ENCODE measurements at regions not wholly inside any gene's neighbourhood (a gene's known extent, or its start where the extent isn't known, plus 50 kb on each side); places are given as distances from the start of the nearest gene placed in this dataset.

GRCh38 chr5:124056991-124057723 lies 545.2 kb downstream of the CSNK1G3 start:
- intact Hi-C loops (cut with micrococcal nuclease), result no loop called here
- Mint-ChIP-seq H3K36me3 (ENCODE audit: low read depth) (no peaks in the 10 kb centered on the region), H3K4me3 (no peak overlapping the region), H3K27me3 (no peaks in the 10 kb centered on the region), H3K9me3 (no peaks in the 10 kb centered on the region), H3K4me1 (ENCODE audit: low read depth) (peaks cover 3% of the 10 kb centered on the region), H3K27ac (no peak overlapping the region)
- no peak for TF ChIP-seq CTCF (IDR thresholded peaks at IDR 0.05)
- POLR2A ChIA-PET, result interaction anchor here (0.6 kb wide), 1 partner anchor 1269 kb away, joined by 3 read pairs; no protein-coding TSS in a partner anchor
- no peak for ATAC-seq
- CTCF ChIA-PET, result interaction anchor here (0.6 kb wide), 2 partner anchors 31 to 88 kb away, joined by 3 read pairs; no protein-coding TSS in a partner anchor
- no peak for DNase-seq

DNA sequence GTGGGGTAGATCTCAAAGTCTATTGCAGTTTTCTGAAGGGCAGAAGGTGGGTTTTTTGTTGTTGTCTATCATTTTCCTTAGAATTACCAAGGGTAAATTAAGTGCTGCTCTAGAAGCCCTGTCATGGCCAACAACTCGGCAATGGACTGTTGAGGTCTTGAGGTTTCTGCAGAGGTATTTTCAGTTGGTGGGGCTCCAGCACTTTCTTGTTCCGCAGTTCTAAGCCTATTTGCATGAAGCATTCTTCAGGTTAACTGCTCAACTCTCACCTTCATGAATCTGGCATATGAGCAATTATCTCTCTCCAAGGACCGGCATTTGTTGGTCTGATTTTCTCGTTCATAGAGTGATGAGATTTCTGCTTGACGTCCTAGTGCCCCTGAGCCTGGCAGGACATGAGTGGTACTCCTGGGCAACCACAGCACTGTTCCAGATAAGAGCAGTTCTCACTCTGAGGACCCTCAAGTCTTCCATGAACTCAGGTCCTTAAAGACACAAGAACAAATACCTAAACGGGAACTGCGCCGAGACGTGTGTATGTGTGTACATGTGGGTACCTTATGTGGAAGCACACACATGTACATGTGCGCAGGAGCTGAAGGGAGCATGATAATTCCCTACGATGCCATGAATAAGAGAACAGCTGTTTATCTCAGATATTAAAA lies 544.5 kb downstream of the CSNK1G3 start:
- ChIA-PET CTCF (no interaction called here), POLR2A (interaction anchor here (0.6 kb wide), 1 partner anchor 1270 kb away, joined by 3 read pairs; no protein-coding TSS in a partner anchor)
- no peak for TF ChIP-seq CTCF (IDR thresholded peaks at IDR 0.05)
- Mint-ChIP-seq H3K27ac (no peak overlapping the region), H3K9me3 (no peaks in the 10 kb centered on the region), H3K4me3 (no peak overlapping the region), H3K36me3 (ENCODE audit: low read depth) (no peaks in the 10 kb centered on the region), H3K27me3 (no peaks in the 10 kb centered on the region), H3K4me1 (ENCODE audit: low read depth) (peaks cover 3% of the 10 kb centered on the region)
- DNase-seq, result no peak
- ATAC-seq, result no peak
- intact Hi-C loops (cut with micrococcal nuclease), result no loop called here

DNA sequence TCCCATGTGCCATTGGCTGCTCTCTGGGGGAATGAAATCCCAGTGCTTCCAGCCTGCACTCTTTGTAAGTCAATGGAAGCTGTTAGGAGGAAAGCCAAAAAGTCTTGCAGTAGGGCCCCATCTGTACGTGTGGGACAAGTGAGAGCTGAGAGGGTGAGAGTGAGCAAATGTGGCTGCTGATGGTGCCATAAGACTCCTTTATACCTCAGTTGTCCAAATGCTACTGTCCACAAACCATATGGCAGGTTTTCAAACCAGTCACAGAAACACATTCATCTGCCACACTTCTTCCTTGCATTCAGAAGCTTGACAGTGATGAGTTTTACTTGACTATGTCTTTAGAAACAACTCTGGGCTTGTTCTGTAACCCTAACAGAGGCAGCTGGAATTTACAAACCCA lies 543.8 kb downstream of the CSNK1G3 start:
- ATAC-seq (no peak), DNase-seq (no peak)
- TF ChIP-seq CTCF (IDR thresholded peaks at IDR 0.05), result no peak
- Mint-ChIP-seq H3K27ac (no peak overlapping the region), H3K36me3 (ENCODE audit: low read depth) (no peaks in the 10 kb centered on the region), H3K27me3 (no peaks in the 10 kb centered on the region), H3K4me1 (ENCODE audit: low read depth) (peaks cover 3% of the 10 kb centered on the region), H3K9me3 (no peaks in the 10 kb centered on the region), H3K4me3 (no peak overlapping the region)
- ChIA-PET CTCF (no interaction called here), POLR2A (no interaction called here)
- intact Hi-C loops (cut with micrococcal nuclease), result no loop called here

DNA sequence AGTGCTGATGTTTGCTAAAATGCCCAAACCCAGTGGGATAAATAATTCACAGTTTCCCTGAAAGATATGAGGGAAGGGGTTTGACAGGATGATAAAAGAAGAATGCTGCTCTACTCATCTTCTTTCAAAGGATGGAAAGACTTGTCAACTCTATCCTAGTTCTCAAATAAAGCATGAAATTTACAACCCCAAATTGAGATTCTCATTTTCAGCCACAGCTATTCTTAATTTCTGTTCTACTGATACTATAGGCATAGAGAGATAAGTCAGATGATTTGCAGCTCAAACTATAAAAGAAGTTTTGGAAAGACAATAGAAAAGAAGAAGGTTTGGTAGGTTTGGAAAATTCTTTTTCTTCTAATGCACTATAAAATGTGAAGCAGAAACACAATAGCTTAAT lies 542.6 kb downstream of the CSNK1G3 start:
- no peak for TF ChIP-seq CTCF (IDR thresholded peaks at IDR 0.05)
- Mint-ChIP-seq H3K27ac (no peak overlapping the region), H3K27me3 (no peaks in the 10 kb centered on the region), H3K4me1 (ENCODE audit: low read depth) (peaks cover 3% of the 10 kb centered on the region), H3K36me3 (ENCODE audit: low read depth) (no peaks in the 10 kb centered on the region), H3K4me3 (no peak overlapping the region), H3K9me3 (no peaks in the 10 kb centered on the region)
- ATAC-seq, result no peak
- CTCF ChIA-PET, result no interaction called here
- POLR2A ChIA-PET, result no interaction called here
- intact Hi-C loops (cut with micrococcal nuclease), result no loop called here
- DNase-seq, result no peak

- no peak for TF ChIP-seq CTCF (IDR thresholded peaks at IDR 0.05)
- no peaks in the 10 kb centered on the region for H3K36me3 Mint-ChIP-seq (ENCODE audit: low read depth)
- intact Hi-C loops (cut with micrococcal nuclease), result no loop called here
- POLR2A ChIA-PET, result no interaction called here
- peaks cover 3% of the 10 kb centered on the region for H3K4me1 Mint-ChIP-seq (ENCODE audit: low read depth)
- no peak overlapping the region for H3K27ac Mint-ChIP-seq
- no peaks in the 10 kb centered on the region for H3K9me3 Mint-ChIP-seq
- CTCF ChIA-PET, result no interaction called here
- no peak overlapping the region for H3K4me3 Mint-ChIP-seq
- ATAC-seq (no peak), DNase-seq (no peak)
- no peaks in the 10 kb centered on the region for H3K27me3 Mint-ChIP-seq
Measured at GRCh38 chr5:124053340-124053739, 541.4 kb downstream of the CSNK1G3 start.
